ENCODE measurements at regions not wholly inside any gene's neighbourhood (a gene's known extent, or its start where the extent isn't known, plus 50 kb on each side); places are given as distances from the start of the nearest gene placed in this dataset.
A peak's percentile ranks its signal among the peaks of the same experiment; 100 is the strongest.

GRCh38 chr7:115721293-115722217 is 309.0 kb downstream of the TFEC start:
- H3K4me1 Mint-ChIP-seq (ENCODE audit: low read depth), result no peaks in the 10 kb centered on the region
- no peak overlapping the region for H3K4me3 Mint-ChIP-seq
- H3K27me3 Mint-ChIP-seq (ENCODE audit: low read depth), result no peaks in the 10 kb centered on the region
- ATAC-seq (replicated peaks in 1 of 2) (no peak), DNase-seq (no peak)
- H3K9me3 Mint-ChIP-seq, result no peaks in the 10 kb centered on the region
- no peak overlapping the region for H3K27ac Mint-ChIP-seq
- no peaks in the 10 kb centered on the region for H3K36me3 Mint-ChIP-seq (ENCODE audit: insufficient read depth in 2 of 2)

GRCh38 chr7:115719963-115720362 is 310.6 kb downstream of the TFEC start:
- DNase-seq (no peak), ATAC-seq (replicated peaks in 1 of 2) (no peak)
- H3K27ac Mint-ChIP-seq, result no peak overlapping the region
- no peaks in the 10 kb centered on the region for H3K36me3 Mint-ChIP-seq (ENCODE audit: insufficient read depth in 2 of 2)
- H3K9me3 Mint-ChIP-seq, result no peaks in the 10 kb centered on the region
- H3K27me3 Mint-ChIP-seq (ENCODE audit: low read depth), result no peaks in the 10 kb centered on the region
- H3K4me1 Mint-ChIP-seq (ENCODE audit: low read depth), result no peaks in the 10 kb centered on the region
- no peak overlapping the region for H3K4me3 Mint-ChIP-seq

DNA sequence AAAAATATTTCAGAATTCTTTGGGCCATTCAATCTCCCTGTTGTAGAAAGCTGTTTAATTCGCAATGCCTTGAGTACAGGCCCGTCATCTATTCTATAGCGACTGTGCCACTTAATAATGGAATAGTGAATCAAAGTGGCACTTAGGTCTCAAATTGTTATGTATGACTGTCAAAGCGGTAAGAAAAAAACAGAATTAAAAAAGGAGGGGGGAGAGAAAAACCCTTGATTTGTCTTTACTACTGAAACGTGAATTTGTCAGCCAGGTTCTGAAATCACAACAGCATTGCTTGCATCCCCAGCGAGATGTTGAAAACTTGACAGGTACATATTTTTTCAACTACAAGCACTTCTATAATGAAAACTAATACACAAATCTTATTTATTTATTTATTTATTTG is 320.9 kb downstream of the TFEC start:
- Mint-ChIP-seq H3K27me3 (ENCODE audit: low read depth) (no peaks in the 10 kb centered on the region), H3K27ac (no peak overlapping the region), H3K36me3 (ENCODE audit: insufficient read depth in 2 of 2) (no peaks in the 10 kb centered on the region), H3K4me3 (no peak overlapping the region), H3K9me3 (no peaks in the 10 kb centered on the region), H3K4me1 (ENCODE audit: low read depth) (no peaks in the 10 kb centered on the region)
- ATAC-seq (replicated peaks in 1 of 2) (no peak), DNase-seq (no peak)

GRCh38 chr7:115708013-115708341 is 322.6 kb downstream of the TFEC start:
- DNase-seq (no peak), ATAC-seq (replicated peaks in 1 of 2) (no peak)
- Mint-ChIP-seq H3K27me3 (ENCODE audit: low read depth) (no peaks in the 10 kb centered on the region), H3K4me1 (ENCODE audit: low read depth) (no peaks in the 10 kb centered on the region), H3K4me3 (no peak overlapping the region), H3K9me3 (no peaks in the 10 kb centered on the region), H3K36me3 (ENCODE audit: insufficient read depth in 2 of 2) (no peaks in the 10 kb centered on the region), H3K27ac (no peak overlapping the region)

GRCh38 chr7:115707258-115708012 is 323.1 kb downstream of the TFEC start:
- Mint-ChIP-seq H3K27me3 (ENCODE audit: low read depth) (no peaks in the 10 kb centered on the region), H3K27ac (peak overlapping the region; percentile 70), H3K36me3 (ENCODE audit: insufficient read depth in 2 of 2) (no peaks in the 10 kb centered on the region), H3K4me3 (no peak overlapping the region), H3K9me3 (no peaks in the 10 kb centered on the region), H3K4me1 (ENCODE audit: low read depth) (no peaks in the 10 kb centered on the region)
- ATAC-seq (replicated peaks in 1 of 2), result peak; percentile 68 to 71
- peak; percentile 13 to 14 for DNase-seq

DNA sequence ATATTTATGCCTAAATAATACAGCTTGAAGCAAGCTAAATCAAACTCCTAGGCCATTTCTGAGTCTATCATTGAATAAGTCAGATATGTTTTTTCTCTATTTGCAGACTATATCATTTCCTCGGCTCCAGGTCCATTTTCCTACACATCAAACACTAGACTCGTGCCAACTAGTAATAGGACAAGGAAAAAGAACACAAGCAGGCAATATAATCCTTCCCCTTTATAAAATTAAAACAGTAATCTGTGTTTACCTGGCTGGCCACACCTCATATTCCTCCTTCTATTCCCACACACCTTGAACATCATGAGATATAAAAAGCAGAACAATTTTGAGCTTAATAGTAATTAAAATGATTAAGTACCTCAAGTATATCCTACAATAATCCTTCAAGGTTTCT is 325.7 kb downstream of the TFEC start:
- no peaks in the 10 kb centered on the region for H3K27me3 Mint-ChIP-seq (ENCODE audit: low read depth)

DNA sequence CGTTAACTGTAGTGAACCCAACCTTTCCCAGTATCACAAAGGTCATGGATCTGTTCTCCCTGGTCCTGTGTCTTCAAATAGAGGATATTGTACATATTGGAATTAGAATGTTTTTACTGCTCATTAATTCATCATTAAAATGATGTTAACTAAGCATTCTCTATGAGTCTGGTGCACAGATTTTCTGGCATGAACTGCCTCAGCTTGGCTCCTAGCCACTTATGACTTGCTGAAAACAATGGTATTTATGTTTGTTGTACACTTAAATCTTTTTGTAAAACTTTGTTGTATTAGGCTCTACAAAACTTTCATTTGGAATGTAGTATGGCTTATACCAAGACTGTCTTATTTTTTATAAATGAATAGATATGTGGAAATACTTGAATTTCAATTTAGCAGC is 329.4 kb downstream of the TFEC start:
- no peak for ATAC-seq (replicated peaks in 1 of 2)
- Mint-ChIP-seq H3K4me3 (no peak overlapping the region), H3K4me1 (ENCODE audit: low read depth) (no peaks in the 10 kb centered on the region), H3K27me3 (ENCODE audit: low read depth) (no peaks in the 10 kb centered on the region), H3K9me3 (no peaks in the 10 kb centered on the region), H3K27ac (no peak overlapping the region), H3K36me3 (ENCODE audit: insufficient read depth in 2 of 2) (no peaks in the 10 kb centered on the region)
- no peak for DNase-seq

More for the DNA sequence above, 325.7 kb downstream of the TFEC start:
- H3K9me3 Mint-ChIP-seq, result no peaks in the 10 kb centered on the region
- no peak for ATAC-seq (replicated peaks in 1 of 2)
- H3K36me3 Mint-ChIP-seq (ENCODE audit: insufficient read depth in 2 of 2), result no peaks in the 10 kb centered on the region
- no peak overlapping the region for H3K27ac Mint-ChIP-seq
- no peak overlapping the region for H3K4me3 Mint-ChIP-seq
- DNase-seq, result no peak
- H3K4me1 Mint-ChIP-seq (ENCODE audit: low read depth), result no peaks in the 10 kb centered on the region

GRCh38 chr7:115694424-115694823 is 336.1 kb downstream of the TFEC start:
- Mint-ChIP-seq H3K27ac (no peak overlapping the region), H3K4me3 (no peak overlapping the region), H3K27me3 (ENCODE audit: low read depth) (no peaks in the 10 kb centered on the region), H3K4me1 (ENCODE audit: low read depth) (no peaks in the 10 kb centered on the region), H3K9me3 (no peaks in the 10 kb centered on the region), H3K36me3 (ENCODE audit: insufficient read depth in 2 of 2) (no peaks in the 10 kb centered on the region)
- DNase-seq (no peak), ATAC-seq (replicated peaks in 1 of 2) (no peak)

- DNase-seq (no peak), ATAC-seq (replicated peaks in 1 of 2) (no peak)
- Mint-ChIP-seq H3K4me1 (ENCODE audit: low read depth) (no peaks in the 10 kb centered on the region), H3K9me3 (no peaks in the 10 kb centered on the region), H3K27me3 (ENCODE audit: low read depth) (no peaks in the 10 kb centered on the region), H3K36me3 (ENCODE audit: insufficient read depth in 2 of 2) (no peaks in the 10 kb centered on the region), H3K27ac (no peak overlapping the region), H3K4me3 (no peak overlapping the region)
Observed at GRCh38 chr7:115693779-115694178, 336.8 kb downstream of the TFEC start.

GRCh38 chr7:115689941-115690340 is 340.6 kb downstream of the TFEC start:
- Mint-ChIP-seq H3K9me3 (no peaks in the 10 kb centered on the region), H3K27ac (no peak overlapping the region), H3K4me3 (no peak overlapping the region), H3K4me1 (ENCODE audit: low read depth) (no peaks in the 10 kb centered on the region), H3K36me3 (ENCODE audit: insufficient read depth in 2 of 2) (no peaks in the 10 kb centered on the region), H3K27me3 (ENCODE audit: low read depth) (no peaks in the 10 kb centered on the region)
- DNase-seq, result no peak
- no peak for ATAC-seq (replicated peaks in 1 of 2)

GRCh38 chr7:115683093-115683492 is 347.5 kb downstream of the TFEC start:
- Mint-ChIP-seq H3K9me3 (no peaks in the 10 kb centered on the region), H3K27me3 (ENCODE audit: low read depth) (no peaks in the 10 kb centered on the region), H3K4me3 (no peak overlapping the region), H3K27ac (no peak overlapping the region), H3K36me3 (ENCODE audit: insufficient read depth in 2 of 2) (peaks cover 0 to 2% of the 10 kb centered on the region in 2 donors), H3K4me1 (ENCODE audit: low read depth) (no peaks in the 10 kb centered on the region)
- DNase-seq, result no peak
- ATAC-seq (replicated peaks in 1 of 2), result no peak

DNA sequence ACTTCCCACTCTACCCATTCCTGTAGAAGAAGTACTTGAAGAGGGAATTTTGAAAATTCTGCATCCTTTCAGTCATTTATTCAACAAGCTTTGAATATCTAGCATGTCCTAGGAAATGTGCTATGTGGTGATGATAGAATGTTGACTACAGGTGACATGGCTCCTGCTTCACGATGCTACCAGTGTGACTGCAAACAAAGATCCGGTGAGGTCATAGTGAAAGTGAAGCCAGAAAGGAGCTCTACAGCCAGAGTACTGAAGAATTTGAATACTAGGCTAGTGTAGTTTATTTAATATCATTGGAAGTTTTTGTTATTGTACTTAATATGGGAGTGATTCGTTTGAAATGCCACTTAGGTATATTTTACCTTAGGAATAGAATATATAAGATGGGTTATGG is 348.1 kb downstream of the TFEC start:
- no peak for ATAC-seq (replicated peaks in 1 of 2)
- Mint-ChIP-seq H3K4me1 (ENCODE audit: low read depth) (no peaks in the 10 kb centered on the region), H3K36me3 (ENCODE audit: insufficient read depth in 2 of 2) (peaks cover 0 to 2% of the 10 kb centered on the region in 2 donors), H3K9me3 (no peaks in the 10 kb centered on the region), H3K4me3 (no peak overlapping the region), H3K27me3 (ENCODE audit: low read depth) (no peaks in the 10 kb centered on the region), H3K27ac (no peak overlapping the region)
- DNase-seq, result no peak

GRCh38 chr7:115680921-115681320 is 349.6 kb downstream of the TFEC start:
- Mint-ChIP-seq H3K4me1 (ENCODE audit: low read depth) (no peaks in the 10 kb centered on the region), H3K4me3 (no peak overlapping the region), H3K9me3 (no peaks in the 10 kb centered on the region), H3K27me3 (ENCODE audit: low read depth) (no peaks in the 10 kb centered on the region), H3K27ac (no peak overlapping the region), H3K36me3 (ENCODE audit: insufficient read depth in 2 of 2) (peaks cover 0 to 2% of the 10 kb centered on the region in 2 donors)
- DNase-seq (no peak), ATAC-seq (replicated peaks in 1 of 2) (no peak)
